IMR-90 (cell line): ENCODE measurements at regions not wholly inside any gene's neighbourhood (a gene's known extent, or its start where the extent isn't known, plus 50 kb on each side); places are given as distances from the start of the nearest gene placed in this dataset.

Experiments
- ATAC-seq: fragments of 200-7000 bp; cut with Tn5 transposase; 2 replicates; pipeline ENCODE4 v1.9.1; 2020; ENCODE audit warnings: low read depth, mild to moderate bottlenecking, moderate library complexity
- BruUV-seq: library from RNA; stranded (reverse); fragments of 400-500 nt; replicated peaks from 2 replicates; lab custom pipeline; 2021; lab: Mats Ljungman, UMichigan
- CTCF ChIA-PET: fragments of 300-600 bp; formaldehyde crosslinking; extraction: SDS; loops from one replicate; lab custom pipeline; 2021; ENCODE audit warnings: antibody characterized with exemption; lab: Yijun Ruan, JAX
- POLR2A ChIA-PET: fragments of 300-600 bp; sonication (Branson Sonifier 250); formaldehyde crosslinking; loops from one replicate; lab custom pipeline; 2022; ENCODE audit warnings: antibody characterized with exemption; ENCODE audit not compliant: unreplicated experiment; lab: Charles Lee
- DNase-seq: peaks from one replicate; pipeline ENCODE4 v3.0.0; 2013
- H2AFZ ChIP-seq: replicated peaks from 2 replicates; pipeline ENCODE3; 2013; ENCODE audit warnings: low read length, mild to moderate bottlenecking; ENCODE audit not compliant: poor library complexity
- H2AK5ac ChIP-seq: 2 replicates; pipeline ENCODE4 v1.6.1; 2013; ENCODE audit warnings: low read depth, low read length, inconsistent platforms
- H2AK9ac ChIP-seq: replicated peaks from 2 replicates; pipeline ENCODE3; 2013; ENCODE audit warnings: mild to moderate bottlenecking, low read depth, low read length, moderate library complexity; ENCODE audit not compliant: poor library complexity
- H2BK120ac ChIP-seq: 2 replicates; pipeline ENCODE4 v1.6.1; 2013; ENCODE audit warnings: low read depth, low read length, inconsistent platforms
- H2BK15ac ChIP-seq: 3 replicates; pipeline ENCODE4 v1.6.1; 2013; ENCODE audit warnings: low read depth, low read length, inconsistent platforms
- H2BK20ac ChIP-seq: 2 replicates; pipeline ENCODE4 v1.6.1; 2013; ENCODE audit warnings: low read depth, mild to moderate bottlenecking, inconsistent platforms, low read length, moderate library complexity
- H2BK5ac ChIP-seq: 2 replicates; pipeline ENCODE4 v1.6.1; 2013; ENCODE audit warnings: mild to moderate bottlenecking, low read depth, low read length, inconsistent platforms; ENCODE audit not compliant: poor library complexity, severe bottlenecking
- H3K14ac ChIP-seq: replicated peaks from 2 replicates; pipeline ENCODE4 v1.6.1; 2013; ENCODE audit warnings: low read depth, low read length, inconsistent platforms
- H3K18ac ChIP-seq: 2 replicates; pipeline ENCODE4 v1.6.1; 2013; ENCODE audit warnings: low read depth, low read length, control low read depth
- H3K23ac ChIP-seq: 2 replicates; pipeline ENCODE4 v1.6.1; 2013; ENCODE audit warnings: low read depth, low read length, inconsistent platforms
- H3K27ac ChIP-seq: 2 replicates; pipeline ENCODE4 v1.5.1; 2013; ENCODE audit warnings: mild to moderate bottlenecking, control low read depth, low read length; ENCODE audit not compliant: insufficient read depth
- H3K27me3 ChIP-seq: 2 replicates; pipeline ENCODE4 v1.6.1; 2013; ENCODE audit warnings: low read length; ENCODE audit not compliant: control insufficient read depth, insufficient read depth
- H3K36me3 ChIP-seq: 2 replicates; pipeline ENCODE4 v1.6.1; 2013; ENCODE audit warnings: low read length, mixed read lengths; ENCODE audit not compliant: control insufficient read depth, insufficient read depth
- H3K4ac ChIP-seq: 2 replicates; pipeline ENCODE4 v1.6.1; 2013; ENCODE audit warnings: low read depth, low read length, inconsistent platforms
- H3K4me1 ChIP-seq: 2 replicates; pipeline ENCODE4 v1.6.1; 2013; ENCODE audit warnings: low read length, mixed read lengths; ENCODE audit not compliant: control insufficient read depth, insufficient read depth
- H3K4me2 ChIP-seq: 2 replicates; pipeline ENCODE4 v1.6.1; 2013; ENCODE audit warnings: low read depth, mild to moderate bottlenecking, control low read depth, low read length, moderate library complexity
- H3K4me3 ChIP-seq: 2 replicates; pipeline ENCODE4 v1.5.1; 2013; ENCODE audit warnings: low read depth, mild to moderate bottlenecking, control low read depth, low read length, moderate library complexity; ENCODE audit not compliant: insufficient read depth
- H3K56ac ChIP-seq: 2 replicates; pipeline ENCODE4 v1.6.1; 2013; ENCODE audit warnings: low read length, inconsistent platforms; ENCODE audit not compliant: insufficient read depth; ENCODE audit errors: extremely low read depth
- H3K79me1 ChIP-seq, 2 experiments: 2 replicates each; pipeline ENCODE4 v1.6.1; 2013; ENCODE audit warnings: low read length in 2 of 2, inconsistent platforms in 1 of 2, low read depth in 1 of 2
- H3K9ac ChIP-seq: 2 replicates; pipeline ENCODE4 v1.6.1; 2013; ENCODE audit warnings: low read depth, low read length, control low read depth
- H3K9me1 ChIP-seq: 2 replicates; pipeline ENCODE4 v1.6.1; 2013; ENCODE audit warnings: low read length, inconsistent platforms; ENCODE audit not compliant: insufficient read depth
- H3K9me3 ChIP-seq: 2 replicates; pipeline ENCODE4 v1.6.1; 2013; ENCODE audit warnings: low read length; ENCODE audit not compliant: control insufficient read depth, insufficient read depth
- H4K20me1 ChIP-seq: 2 replicates; pipeline ENCODE4 v1.6.1; 2013; ENCODE audit warnings: low read length, inconsistent platforms; ENCODE audit not compliant: insufficient read depth
- H4K5ac ChIP-seq: 2 replicates; pipeline ENCODE4 v1.6.1; 2013; ENCODE audit warnings: mild to moderate bottlenecking, low read depth, low read length, control low read depth
- H4K8ac ChIP-seq, 2 experiments: 2 replicates each; pipeline ENCODE4 v1.6.1; 2013; ENCODE audit warnings: low read depth in 2 of 2, low read length in 2 of 2, control low read depth in 1 of 2, inconsistent platforms in 1 of 2
- H4K91ac ChIP-seq: 2 replicates; pipeline ENCODE4 v1.6.1; 2013; ENCODE audit warnings: low read depth, low read length, inconsistent platforms; ENCODE audit not compliant: insufficient read depth
- BHLHE40 ChIP-seq: fragments of 150-350 bp; IDR thresholded peaks from 2 replicates; pipeline ENCODE4 v1.6.1; 2016; ENCODE audit warnings: mild to moderate bottlenecking, low read depth, low read length
- CEBPB ChIP-seq: IDR thresholded peaks from 2 replicates; pipeline ENCODE4 v1.6.1; 2012; ENCODE audit warnings: low read depth, low read length, improper control_type of control experiment
- CHD1 ChIP-seq: IDR thresholded peaks from 2 replicates; pipeline ENCODE4 v1.6.1; 2012; ENCODE audit warnings: low read depth, low read length, improper control_type of control experiment
- CTCF ChIP-seq: conservative IDR thresholded peaks from 2 replicates; pipeline ENCODE4 v1.5.1; 2012; ENCODE audit warnings: mild to moderate bottlenecking, low read depth, low read length, improper control_type of control experiment
- ELK1 ChIP-seq: fragments of 150-350 bp; IDR thresholded peaks from 2 replicates; pipeline ENCODE4 v1.6.1; 2016; ENCODE audit warnings: low read depth, mild to moderate bottlenecking, low read length, moderate library complexity, borderline replicate concordance
- FOS ChIP-seq: fragments of 150-350 bp; IDR thresholded peaks from 2 replicates; pipeline ENCODE4 v1.6.1; 2016; ENCODE audit warnings: low read depth, low read length
- MAFK ChIP-seq: IDR thresholded peaks from 2 replicates; pipeline ENCODE4 v1.6.1; 2012; ENCODE audit warnings: low read depth, low read length, improper control_type of control experiment
- MAZ ChIP-seq: IDR thresholded peaks from 2 replicates; pipeline ENCODE4 v1.6.1; 2012; ENCODE audit warnings: low read depth, mild to moderate bottlenecking, low read length, improper control_type of control experiment, moderate library complexity, borderline replicate concordance
- MXI1 ChIP-seq: IDR thresholded peaks from 2 replicates; pipeline ENCODE4 v1.6.1; 2012; ENCODE audit warnings: low read depth, mild to moderate bottlenecking, low read length, moderate library complexity, borderline replicate concordance
- NFE2L2 ChIP-seq: fragments of 150-350 bp; IDR thresholded peaks from 2 replicates; pipeline ENCODE4 v1.6.1; 2016; ENCODE audit warnings: low read depth, mild to moderate bottlenecking, low read length
- POLR2A ChIP-seq: IDR thresholded peaks from 2 replicates; pipeline ENCODE4 v1.6.1; 2012; ENCODE audit warnings: mild to moderate bottlenecking, low read depth, low read length
- RAD21 ChIP-seq: IDR thresholded peaks from 2 replicates; pipeline ENCODE4 v1.6.1; 2012; ENCODE audit warnings: low read length, improper control_type of control experiment
- RCOR1 ChIP-seq: IDR thresholded peaks from 2 replicates; pipeline ENCODE4 v1.6.1; 2012; ENCODE audit warnings: mild to moderate bottlenecking, low read length, improper control_type of control experiment; ENCODE audit not compliant: insufficient replicate concordance
- RFX5 ChIP-seq: IDR thresholded peaks from 2 replicates; pipeline ENCODE4 v1.8.0; 2012; ENCODE audit warnings: low read depth, mild to moderate bottlenecking, low read length, moderate library complexity
- SMC3 ChIP-seq: fragments of 150-350 bp; IDR thresholded peaks from 2 replicates; pipeline ENCODE4 v1.6.1; 2016; ENCODE audit warnings: low read depth, mild to moderate bottlenecking, antibody characterized with exemption, low read length, moderate library complexity
- WGBS, 2 experiments: methylation state at CpG; one replicate each; pipeline versions ENCODE4 v1.1.5 to v1.1.7; 2013; ENCODE audit warnings: missing lambda C conversion rate in 2 of 2; ENCODE audit not compliant: insufficient read length in 1 of 2; ENCODE audit errors: extremely low coverage in 2 of 2; 5-methylcytosine and 5-hydroxymethylcytosine counted together
- dilution Hi-C: fragments of 300-500 bp; cut with HindIII; formaldehyde crosslinking; loops from one replicate; pipeline ENCODE4 v1.14.3; 2018; ENCODE audit warnings: low sequenced_read_pairs; ENCODE audit not compliant: unreplicated experiment
- in situ Hi-C: fragments of 300-500 bp; cut with MboI; formaldehyde crosslinking; loops from 3 replicates; pipeline ENCODE4 v1.14.3; 2019; ENCODE audit warnings: low sequenced_read_pairs, inconsistent platforms, mixed read lengths
- intact Hi-C: fragments of 100-400 bp; cut with micrococcal nuclease; formaldehyde crosslinking; loops from 2 replicates; pipeline ENCODE4 v1.10.0; 2022
- TF ChIP-seq, protein P1 (sequence below): fragments of 150-350 bp; IDR thresholded peaks from 2 replicates; pipeline ENCODE4 v1.6.1; 2017; ENCODE audit warnings: mild to moderate bottlenecking, antibody characterized with exemption, low read length, low read depth

- no peaks in the 10 kb centered on the region for H3K36me3 ChIP-seq
- H2BK20ac ChIP-seq: no peak overlapping the region
- no peak overlapping the region for H2AK5ac ChIP-seq
- H3K4me1 ChIP-seq: no peaks in the 10 kb centered on the region
- H2BK15ac ChIP-seq: no peak overlapping the region
- ChIA-PET POLR2A (no interaction called here), CTCF (no interaction called here)
- in situ Hi-C loops (no loop called here), intact Hi-C loops (no loop called here), dilution Hi-C loops (no loop called here)
- BruUV-seq: no TSS peak
- no peaks in the 10 kb centered on the region for H3K9me1 ChIP-seq
- no peak for TF ChIP-seq SMC3
- TF ChIP-seq NFE2L2: no peak
- TF ChIP-seq RFX5: no peak
- no peak for TF ChIP-seq CEBPB
- no peak for TF ChIP-seq POLR2A
- TF ChIP-seq FOS: no peak
- no peak for TF ChIP-seq RAD21
- no peak for TF ChIP-seq CTCF
- TF ChIP-seq MAFK: no peak
- no peak for TF ChIP-seq BHLHE40
- TF ChIP-seq ELK1: no peak
- no peak for TF ChIP-seq MXI1
- no peak for TF ChIP-seq RCOR1
- no peak for TF ChIP-seq MAZ
- TF ChIP-seq, protein P1, sequence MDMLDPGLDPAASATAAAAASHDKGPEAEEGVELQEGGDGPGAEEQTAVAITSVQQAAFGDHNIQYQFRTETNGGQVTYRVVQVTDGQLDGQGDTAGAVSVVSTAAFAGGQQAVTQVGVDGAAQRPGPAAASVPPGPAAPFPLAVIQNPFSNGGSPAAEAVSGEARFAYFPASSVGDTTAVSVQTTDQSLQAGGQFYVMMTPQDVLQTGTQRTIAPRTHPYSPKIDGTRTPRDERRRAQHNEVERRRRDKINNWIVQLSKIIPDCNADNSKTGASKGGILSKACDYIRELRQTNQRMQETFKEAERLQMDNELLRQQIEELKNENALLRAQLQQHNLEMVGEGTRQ: no peak
- TF ChIP-seq CHD1: no peak
- no peak for DNase-seq
- no peak overlapping the region for H3K27ac ChIP-seq
- H3K4me2 ChIP-seq: no peak overlapping the region
- H4K20me1 ChIP-seq: no peaks in the 10 kb centered on the region
- no peak overlapping the region for H2BK120ac ChIP-seq
- H2AFZ ChIP-seq: no peak overlapping the region
- no peak for ATAC-seq
- no peak overlapping the region for H3K9ac ChIP-seq
- no peak overlapping the region for H4K8ac ChIP-seq
- H3K56ac ChIP-seq: no peak overlapping the region
- no peaks in the 10 kb centered on the region for H3K79me1 ChIP-seq
- no peak overlapping the region for H3K14ac ChIP-seq
- H3K18ac ChIP-seq: no peak overlapping the region
- no peak overlapping the region for H3K4ac ChIP-seq
- peaks cover 3% of the 10 kb centered on the region; the same call in 1 of the 2 replicates for H3K27me3 ChIP-seq
- H3K4me3 ChIP-seq: no peak overlapping the region
- no peak overlapping the region for H4K5ac ChIP-seq
- no peak overlapping the region for H4K91ac ChIP-seq
- no peak overlapping the region for H3K23ac ChIP-seq
- no peak overlapping the region for H2AK9ac ChIP-seq
- 100% methylated on average over 1 of the region's 11 CpGs; no CpG with 5 or more reads in 1 of the 2 experiments for WGBS, 2 experiments
- H3K9me3 ChIP-seq: no peaks in the 10 kb centered on the region
- no peak overlapping the region for H2BK5ac ChIP-seq
Observed at GRCh38 chr3:70393881-70394612, 81.6 kb upstream of the MDFIC2 start.
